COLO668 (cell line): ENCODE measurements at regions not wholly inside any gene's neighbourhood (a gene's known extent, or its start where the extent isn't known, plus 50 kb on each side); places are given as distances from the start of the nearest gene placed in this dataset.
"Not testable (repeated sequence)": the region's sequence is repeated elsewhere in the genome, so short reads cannot be mapped to it uniquely, and the experiment has no call there.

Experiments used
- DNase-seq: peaks from one replicate; lab custom pipeline; 2025; ENCODE audit not compliant: unreplicated experiment; lab: John Stamatoyannopoulos, UW

DNA sequence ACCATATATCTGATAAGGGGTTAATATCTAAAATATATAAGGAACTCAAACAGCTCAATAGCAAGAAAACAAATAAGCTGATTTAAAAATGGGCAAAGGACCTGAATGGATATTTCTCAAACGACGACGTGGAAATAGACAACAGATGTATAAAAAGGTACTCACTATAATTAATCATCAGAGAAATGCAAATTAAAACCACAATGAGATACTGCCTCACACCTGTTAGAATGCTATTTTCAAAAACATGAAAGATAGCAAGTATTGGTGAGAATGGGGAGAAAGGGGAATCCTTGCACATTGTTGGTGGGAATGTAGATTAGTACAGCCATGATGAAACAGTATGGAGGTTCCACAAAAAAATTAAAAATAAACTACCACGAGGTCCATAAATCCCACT, 163.2 kb downstream of the DKK1 start:
- no peak for DNase-seq

DNA sequence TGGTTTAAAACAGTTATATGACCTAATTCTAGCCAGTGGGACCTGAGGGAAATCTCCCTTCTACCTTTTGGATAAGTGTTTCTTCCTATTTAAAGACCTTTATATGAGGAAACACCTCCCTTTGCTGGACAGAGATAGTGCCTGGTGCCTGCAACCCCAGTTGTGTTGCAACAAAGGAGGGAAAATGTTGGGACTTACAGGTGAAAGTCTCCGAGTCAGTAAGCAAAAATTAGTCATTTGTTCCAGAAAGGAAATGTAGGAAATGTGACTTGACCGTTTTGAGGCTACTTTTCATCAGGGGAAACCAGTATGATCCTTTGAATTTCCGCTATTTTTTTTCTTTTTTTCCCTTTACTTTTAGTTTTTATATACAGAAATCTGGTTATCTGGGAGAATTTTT, 165.5 kb downstream of the DKK1 start:
- no peak for DNase-seq

DNA sequence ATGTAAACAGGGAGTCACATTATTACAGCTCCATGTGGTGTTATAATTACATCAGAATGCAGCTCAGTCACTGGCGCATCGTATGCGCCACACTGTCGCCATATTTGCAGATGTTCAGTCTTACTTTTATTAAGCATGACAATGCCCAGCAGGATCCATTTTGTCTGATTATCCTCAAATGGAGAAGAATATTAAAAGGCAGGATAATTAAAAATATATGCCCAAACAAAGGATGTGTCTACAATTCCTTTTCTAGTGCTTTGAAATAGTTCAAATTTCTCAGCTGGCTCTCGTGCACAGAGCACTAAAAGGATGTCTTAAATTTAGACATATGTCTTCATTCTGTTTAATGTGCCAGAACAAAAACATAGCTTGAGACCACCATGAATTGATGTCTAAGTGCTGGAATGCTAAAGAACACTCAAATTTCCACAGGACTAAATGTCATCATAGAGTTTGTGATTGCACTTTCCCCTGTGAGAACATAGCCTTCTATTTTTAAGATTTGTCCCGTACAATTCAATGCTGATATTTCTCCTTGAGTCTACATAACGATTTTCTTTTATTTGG, 168.0 kb downstream of the DKK1 start:
- no peak for DNase-seq

DNA sequence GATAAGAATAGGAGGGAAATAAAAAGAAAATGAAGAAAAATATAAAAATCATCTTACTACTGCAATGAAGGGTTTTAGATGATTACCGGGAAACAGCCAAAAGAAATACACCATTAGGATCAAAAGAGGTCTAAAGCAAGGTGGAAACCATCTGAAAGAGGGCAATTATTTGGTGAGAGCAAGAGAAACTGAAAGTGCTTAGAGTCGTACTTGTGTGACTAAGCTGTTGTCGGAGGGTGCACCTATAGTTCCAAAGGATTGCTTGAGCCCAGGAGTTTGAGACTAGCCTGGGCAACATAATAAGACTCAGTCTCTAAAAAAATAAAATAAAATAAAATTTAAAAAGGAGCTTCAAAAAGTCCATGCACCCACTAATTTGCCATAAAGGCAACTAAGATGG, 169.5 kb downstream of the DKK1 start:
- no peak for DNase-seq

DNA sequence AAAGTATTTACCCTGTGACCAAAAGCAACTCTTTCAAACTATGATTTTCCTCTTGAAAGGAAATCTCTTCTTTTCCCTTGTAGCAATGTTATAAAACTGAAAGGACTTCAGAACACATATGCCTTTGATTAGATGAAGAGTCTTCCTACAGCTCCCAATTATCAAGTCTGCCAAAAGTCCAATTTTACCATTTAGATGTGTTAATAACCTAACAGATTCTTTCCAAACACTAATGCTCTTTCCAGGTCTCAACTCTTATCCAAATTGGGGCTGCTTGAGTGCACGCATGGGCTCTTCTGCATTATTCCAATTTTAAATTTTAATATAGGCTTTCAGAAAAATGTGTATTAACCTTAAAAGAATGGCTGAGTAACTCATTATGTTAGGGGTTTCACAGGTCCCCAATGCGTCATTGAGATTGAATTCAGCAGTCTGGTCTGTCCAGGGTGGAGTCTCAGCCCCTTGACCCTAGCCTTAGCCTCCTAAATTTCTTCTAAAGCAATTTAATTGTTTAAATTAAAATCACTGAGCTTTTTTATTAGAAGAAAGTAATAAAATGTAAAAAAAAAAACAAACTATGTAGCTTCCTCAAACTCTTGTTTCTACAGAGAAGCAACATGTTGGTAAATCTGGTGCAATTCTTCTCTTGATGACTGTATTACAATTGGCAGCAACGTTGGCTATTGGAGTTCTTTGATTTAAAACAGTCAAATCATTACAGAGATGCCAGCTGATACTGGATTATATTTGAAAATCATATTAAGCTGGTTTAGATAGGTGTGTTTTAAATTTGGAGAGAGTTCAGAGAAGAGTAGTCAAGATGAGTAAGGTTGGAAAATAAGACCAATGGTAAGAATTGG, 170.4 kb downstream of the DKK1 start:
- DNase-seq, result no peak

DNA sequence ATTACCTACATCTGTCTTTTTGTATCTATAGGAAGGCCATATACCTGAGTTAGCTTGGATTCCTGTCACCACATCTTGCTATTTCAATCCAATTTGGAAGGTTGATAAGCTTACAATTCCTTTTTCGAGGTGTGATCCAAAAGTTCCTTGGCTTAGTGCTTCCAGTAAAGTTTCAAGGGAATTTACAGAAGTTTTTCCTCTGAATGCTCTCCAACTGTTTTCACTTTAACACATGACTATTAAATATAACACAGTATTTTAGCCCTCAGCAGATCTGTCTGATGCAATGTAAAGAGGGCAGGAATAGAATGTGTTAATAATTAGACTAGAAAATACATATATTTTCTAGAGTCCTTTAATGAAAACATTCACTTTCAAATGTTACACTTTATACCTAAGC, 171.4 kb downstream of the DKK1 start:
- no peak for DNase-seq

DNA sequence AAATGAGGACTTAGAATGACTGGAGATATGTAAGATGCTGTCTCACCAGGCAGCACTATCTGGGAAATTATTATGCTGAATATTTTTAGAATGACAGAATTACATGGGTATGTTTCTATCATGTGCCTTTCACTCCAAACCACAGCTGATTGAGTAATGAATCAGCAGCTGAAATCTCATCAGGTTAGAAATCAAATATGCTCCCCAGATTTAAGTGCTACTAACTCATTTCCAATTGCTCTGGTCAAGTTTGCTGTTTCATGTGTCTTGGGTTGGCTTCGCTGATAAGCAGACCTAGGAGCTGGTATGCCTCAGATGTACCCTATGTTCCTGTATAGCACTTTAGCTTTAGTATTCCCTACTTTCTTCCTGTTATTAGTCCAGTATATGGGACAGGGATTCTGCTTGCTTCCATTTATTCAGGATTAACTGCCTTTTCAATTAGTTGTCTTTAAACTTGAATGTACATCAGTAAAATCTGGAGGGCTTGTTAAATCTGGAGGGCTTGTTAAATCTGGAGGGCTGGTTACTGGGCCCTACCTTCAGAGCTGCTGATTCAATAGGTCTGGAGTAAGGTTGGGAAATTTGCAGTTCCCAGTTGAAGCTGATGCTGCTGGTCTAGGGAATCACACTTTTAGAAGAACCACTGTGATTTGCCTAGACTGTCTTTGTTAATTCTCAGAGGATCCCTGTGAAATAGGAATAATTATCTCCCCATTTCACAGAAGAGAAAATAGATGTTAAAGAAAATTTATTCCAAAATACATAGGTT, 172.9 kb downstream of the DKK1 start:
- DNase-seq, result no peak

DNA sequence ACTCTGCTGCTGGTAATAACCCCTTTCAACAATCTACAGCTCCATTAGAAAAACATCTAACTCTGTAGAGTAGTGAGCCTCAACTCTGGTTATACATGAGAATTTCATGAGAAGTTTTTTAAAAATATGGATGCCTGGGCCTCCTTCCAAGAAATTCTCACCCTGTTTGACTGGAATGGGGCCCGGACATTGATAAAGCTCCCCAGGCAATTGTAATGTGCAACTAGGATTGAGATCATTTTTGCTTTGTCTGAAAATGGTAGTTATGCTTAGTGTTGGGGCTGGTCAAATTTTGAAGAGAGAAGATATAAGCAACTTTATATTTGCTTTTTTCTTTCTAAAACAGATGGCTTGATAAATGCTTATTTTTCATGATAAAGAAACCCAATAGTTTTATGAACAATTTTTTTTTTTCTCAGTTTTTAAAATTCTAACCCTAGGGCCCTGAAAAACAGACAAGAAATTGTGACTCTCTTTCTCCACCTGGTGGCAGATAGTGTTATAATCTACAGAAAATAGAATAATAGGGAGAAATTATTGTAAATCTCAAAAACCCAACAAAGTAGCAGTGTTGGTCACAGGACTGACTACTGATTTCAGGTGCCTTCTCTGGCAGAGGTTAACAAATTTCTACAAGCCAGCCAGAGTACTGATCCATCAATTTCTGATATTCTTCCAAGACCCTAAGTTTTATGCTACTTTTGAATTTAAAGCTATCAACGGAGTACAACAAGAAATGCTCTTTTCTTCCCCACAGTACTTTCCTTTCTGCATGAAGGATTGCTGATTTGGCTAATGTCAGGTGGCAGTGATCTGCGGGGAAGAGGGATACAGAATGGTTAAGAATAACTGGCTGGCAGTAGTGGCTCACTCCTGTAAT, 174.8 kb downstream of the DKK1 start:
- DNase-seq, result no peak

DNA sequence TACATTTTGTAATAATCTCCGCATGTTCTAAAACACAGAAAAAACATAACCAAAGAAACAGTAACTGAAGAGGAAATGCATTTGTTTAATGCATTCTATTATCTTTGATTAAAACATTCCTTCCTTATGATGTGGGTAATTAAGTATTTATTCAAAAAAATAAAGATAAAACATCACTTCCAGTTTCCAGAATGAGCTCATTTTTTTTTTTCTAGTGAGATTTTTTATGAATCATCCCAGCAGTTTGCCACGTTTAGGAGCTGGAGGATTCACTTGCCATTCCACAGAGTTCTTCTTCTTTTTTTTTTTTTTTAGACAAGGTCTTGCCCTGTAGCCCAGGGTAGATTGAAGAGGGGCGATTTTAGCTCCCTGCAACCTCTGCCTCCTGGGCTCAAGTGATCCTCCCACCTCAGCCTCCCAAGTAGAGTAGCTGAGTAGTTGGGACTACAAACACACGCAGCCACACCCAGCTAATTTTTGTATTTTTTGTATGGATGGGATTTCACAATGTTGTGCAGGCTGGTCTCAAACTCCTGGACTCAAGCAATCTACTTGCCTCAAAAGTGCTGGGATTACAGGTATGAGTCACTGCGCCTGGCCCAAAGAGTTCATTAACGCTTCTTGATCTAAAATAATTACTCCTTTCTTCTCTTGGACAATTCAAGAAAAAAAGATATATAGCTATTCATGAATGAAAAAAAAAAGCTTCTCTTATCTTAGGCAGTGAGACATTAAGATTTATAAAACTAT, 177.3 kb downstream of the DKK1 start:
- DNase-seq, result no peak

DNA sequence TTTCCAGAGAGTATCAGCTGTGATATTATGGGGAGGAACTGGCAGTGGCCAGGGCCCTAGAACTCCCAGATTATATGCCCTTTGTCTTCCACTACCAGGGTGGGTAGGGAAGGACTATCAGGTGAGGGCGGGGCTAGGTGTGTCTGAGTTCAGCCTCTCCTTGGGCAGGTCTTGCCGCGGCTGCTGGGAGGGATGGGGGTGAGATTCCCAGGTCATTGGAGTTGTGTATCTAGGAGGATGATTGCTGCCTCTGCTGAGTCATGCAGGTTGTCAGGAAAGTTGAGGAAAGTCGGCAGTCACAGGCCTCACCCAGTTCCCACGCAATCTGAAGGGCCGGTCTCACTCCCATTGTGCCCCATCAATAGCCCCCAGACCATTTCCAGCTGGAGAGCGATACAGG, 185.2 kb downstream of the DKK1 start:
- no peak for DNase-seq

DNA sequence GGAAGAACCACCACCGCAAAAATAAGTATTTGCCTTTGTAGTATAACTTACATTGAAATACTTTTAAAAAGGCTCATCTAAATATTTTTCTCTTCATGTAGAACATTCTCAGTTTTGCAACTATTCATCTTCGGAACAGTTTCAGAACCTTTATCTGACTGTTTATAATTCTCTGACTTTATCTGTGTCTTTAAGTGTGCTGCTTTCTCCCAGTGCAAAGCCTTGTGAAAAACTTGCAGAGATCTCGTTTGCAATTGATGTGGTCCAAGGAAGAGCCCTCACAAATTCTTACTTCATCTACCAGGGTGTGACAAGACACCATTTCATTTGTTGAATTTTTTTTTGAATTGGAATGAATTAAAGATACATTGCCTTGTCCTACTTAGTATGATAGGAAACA, 186.4 kb downstream of the DKK1 start:
- no peak for DNase-seq

DNA sequence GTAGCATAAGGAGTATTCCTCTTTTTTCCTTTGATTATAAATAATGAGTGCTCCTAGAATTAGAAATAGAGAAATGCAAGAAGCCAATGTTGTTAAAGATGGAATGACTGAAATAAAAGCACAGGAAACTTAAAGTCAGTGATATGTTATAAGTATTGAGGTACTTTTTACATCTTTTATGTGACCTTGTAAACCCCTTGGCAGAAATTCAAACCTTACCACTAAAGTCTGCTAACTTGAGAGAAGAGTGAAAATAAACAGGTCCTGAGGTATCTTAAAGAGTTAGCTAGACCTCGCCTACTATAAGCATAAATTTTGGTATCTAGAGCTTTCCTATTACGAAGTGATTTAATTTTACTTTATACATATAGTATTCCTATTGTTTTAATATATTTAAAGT, 188.2 kb downstream of the DKK1 start:
- DNase-seq, result no peak

DNA sequence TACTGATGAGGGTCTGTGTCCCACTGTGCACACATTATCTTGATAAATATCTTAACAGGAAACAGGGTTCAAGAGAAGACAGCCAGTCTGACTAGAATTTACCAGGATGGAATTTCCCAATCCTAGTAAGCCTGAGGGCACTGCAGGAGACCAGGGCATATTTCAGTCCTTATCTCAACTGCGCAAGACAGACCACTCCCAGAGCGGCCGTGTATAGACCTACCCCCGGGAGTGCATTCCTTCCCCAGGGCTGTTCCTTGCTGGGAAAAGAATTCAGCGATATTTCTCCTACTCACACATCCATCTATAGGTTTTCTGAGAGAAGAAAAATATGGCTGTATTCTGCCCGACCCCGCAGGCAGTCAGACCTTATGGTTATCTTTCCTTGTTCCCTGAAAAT, 191.3 kb downstream of the DKK1 start:
- DNase-seq, result not testable (repeated sequence)

DNA sequence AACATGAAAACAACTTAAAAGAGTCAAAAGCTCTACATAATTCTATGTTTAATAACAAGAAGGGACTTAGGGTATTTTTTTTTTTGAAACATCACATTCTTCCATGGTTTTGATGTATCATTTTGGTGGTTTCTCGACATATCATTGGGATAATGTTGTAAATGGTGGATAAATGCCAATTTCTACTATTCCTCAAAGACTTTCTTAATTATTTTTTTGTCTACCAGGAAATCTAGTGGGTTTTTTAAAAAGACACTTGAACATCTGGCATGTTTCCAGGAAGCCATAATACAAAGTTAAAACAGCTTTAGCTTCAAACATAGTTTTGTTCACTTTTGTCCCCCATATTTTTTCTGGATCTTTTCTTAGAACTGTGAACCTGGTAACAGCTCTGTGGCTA, 200.4 kb downstream of the DKK1 start:
- no peak for DNase-seq

DNA sequence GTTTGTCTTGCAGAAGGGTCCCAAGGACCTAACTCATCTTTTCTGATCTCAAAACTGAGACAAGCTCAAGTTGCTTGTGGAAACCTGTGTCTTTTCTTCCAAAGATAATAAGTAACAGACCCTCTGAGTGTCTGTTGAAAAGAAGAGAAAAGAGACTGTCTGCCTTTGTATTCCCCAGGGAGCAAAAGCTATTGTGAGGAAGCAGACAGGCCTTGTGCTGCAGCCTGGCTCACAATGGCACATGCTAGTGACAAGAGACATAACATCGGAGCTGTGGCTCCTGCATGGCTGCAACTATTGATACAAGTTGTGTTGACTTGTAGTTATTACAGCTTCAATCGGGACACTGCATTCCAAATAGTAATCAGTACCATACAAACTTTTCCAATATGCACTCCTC, 202.9 kb downstream of the DKK1 start:
- no peak for DNase-seq

DNA sequence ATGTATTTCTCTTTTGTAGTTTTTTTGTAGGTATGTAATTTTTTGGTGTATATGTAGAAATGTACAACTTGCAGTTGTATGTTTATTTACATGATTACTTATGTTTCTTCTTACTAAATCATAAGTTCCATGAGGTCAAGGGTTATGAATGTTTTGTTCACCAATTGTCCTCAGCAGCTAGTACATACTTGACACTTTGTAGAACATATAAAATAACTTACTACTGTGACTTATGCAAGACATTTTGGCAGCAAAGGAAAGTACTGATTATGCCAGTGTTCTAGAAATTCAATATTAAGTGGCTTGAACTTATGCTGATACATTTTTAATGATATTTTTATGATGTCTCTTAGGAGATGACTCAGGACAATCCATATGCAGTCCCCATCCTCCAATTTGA, 209.6 kb downstream of the DKK1 start:
- DNase-seq, result no peak

DNA sequence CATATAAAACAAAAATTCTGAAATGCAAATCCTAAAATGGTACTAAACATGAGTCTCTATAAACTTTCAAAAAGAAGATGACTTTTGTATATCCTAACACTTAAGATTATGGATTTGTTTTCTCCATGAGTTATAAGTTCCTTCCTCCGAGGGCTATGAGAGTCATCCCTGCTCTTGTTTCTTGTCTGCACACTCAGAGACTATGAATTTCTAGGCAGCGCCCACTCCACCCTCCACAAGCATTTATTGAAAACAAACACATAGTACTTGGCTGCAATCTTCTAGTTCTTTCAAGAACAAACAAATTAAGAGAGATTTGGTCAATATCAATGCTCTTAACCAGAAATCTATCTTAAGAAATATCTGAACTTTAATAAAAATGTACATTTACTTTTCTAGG, 211.7 kb downstream of the DKK1 start:
- no peak for DNase-seq

DNA sequence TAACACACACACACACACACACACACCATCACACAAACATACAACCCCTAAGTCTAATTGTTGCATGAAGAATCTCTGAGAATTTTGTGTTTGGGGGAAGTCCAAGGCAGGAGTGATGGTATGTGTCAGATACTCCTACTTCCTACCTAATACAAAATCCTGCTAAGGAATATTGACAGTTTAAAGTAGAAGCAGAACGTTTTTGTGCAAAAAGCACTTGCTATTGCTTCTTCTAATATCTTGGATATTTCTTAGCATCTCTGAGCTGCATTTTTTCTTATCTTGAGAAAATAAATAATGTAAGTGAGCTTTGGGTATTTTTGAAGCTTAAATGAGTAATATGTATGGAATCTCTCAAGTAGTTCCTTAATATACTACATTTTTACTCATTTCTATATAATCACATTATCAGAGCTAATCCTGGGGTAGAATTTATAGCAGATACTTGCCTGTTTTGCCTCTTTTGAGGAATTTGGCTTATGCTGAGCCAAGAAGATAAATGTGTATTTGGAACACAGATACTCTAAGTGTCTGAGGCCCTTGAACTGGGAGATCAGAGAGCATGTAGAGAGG, 212.3 kb downstream of the DKK1 start:
- no peak for DNase-seq

DNA sequence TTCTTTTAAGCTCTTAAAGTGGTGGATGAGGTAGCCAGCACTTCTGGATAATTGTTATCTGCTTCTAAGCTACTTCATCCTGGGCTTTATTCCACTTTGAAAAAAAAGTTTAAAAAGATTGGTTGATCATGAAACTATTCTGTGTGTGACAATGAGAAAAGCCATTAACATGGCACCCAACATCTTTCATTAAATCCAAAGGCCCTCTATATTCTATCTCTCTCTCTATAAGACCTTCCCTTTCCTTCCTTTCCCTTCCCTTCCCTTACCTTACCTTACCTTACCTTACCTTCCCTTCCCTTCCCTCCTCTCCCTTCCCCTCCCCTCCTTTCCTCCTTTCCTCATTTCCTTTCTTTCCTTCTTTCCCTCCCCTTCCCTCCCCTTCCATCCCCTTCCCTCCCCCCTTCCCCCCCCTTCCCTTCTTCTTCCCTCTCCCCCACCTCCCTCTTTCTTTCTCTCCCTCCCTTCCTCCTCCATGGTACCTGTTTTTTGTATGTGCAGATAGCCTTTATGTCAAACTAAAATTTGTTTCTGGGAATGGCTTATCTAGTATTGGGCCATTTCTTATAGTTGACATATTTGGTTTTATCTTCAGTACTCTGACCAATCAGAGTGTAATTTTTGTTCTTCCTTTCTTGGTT, 218.7 kb downstream of the DKK1 start:
- DNase-seq, result no peak

DNA sequence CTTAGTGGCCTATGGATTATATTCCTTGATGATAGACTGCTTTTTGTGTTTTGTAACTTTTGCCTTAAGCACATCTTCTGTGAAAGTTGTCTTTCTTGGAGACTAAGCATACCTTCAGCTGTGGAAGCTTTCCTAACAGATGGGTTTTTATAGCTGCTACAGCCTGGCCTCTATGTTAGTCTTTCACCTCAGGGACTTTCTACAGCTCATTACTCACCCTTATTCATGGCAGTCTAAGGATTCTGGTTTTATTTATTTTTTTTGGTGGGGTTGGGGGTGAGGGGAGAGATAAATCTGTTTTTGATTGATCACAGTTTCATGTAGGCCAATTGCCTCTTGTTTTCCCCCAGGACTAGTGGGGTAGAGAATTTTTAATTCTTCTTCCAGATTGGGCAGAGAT, 219.9 kb downstream of the DKK1 start:
- no peak for DNase-seq
